ENCODE measurements at regions not wholly inside any gene's neighbourhood (a gene's known extent, or its start where the extent isn't known, plus 50 kb on each side); places are given as distances from the start of the nearest gene placed in this dataset.

GRCh38 chr13:58667096-58667495, 1035.6 kb downstream of the PCDH17 start:
- H3K27ac ChIP-seq = no peak overlapping the region
- no peak for TF ChIP-seq EP300 (IDR thresholded peaks at IDR 0.05)
- TF ChIP-seq CTCF (IDR thresholded peaks at IDR 0.05) = no peak
- TF ChIP-seq POLR2A (IDR thresholded peaks at IDR 0.05) = no peak

GRCh38 chr13:58680115-58680514, 1048.6 kb downstream of the PCDH17 start:
- H3K4me3 ChIP-seq = no peak overlapping the region
- H3K9me3 ChIP-seq = no peaks in the 10 kb centered on the region
- no peaks in the 10 kb centered on the region for H3K4me1 ChIP-seq
- H3K27ac ChIP-seq = no peak overlapping the region
- no peaks in the 10 kb centered on the region for H3K27me3 ChIP-seq
- WGBS, 2 donors = 36 to 40% methylated on average over 4 of the region's 4 CpGs
- no peaks in the 10 kb centered on the region for H3K36me3 ChIP-seq
- TF ChIP-seq EP300 (IDR thresholded peaks at IDR 0.05) = no peak
- TF ChIP-seq CTCF (IDR thresholded peaks at IDR 0.05) = no peak
- no peak for TF ChIP-seq POLR2A (IDR thresholded peaks at IDR 0.05)
- DNase-seq (ENCODE audit: low spot score in 2 of 2) = no peak

More at GRCh38 chr13:58667096-58667495, 1035.6 kb downstream of the PCDH17 start:
- Histone ChIP-seq H3K4me3 (no peak overlapping the region), H3K27me3 (no peaks in the 10 kb centered on the region), H3K36me3 (no peaks in the 10 kb centered on the region), H3K9me3 (no peaks in the 10 kb centered on the region), H3K4me1 (no peaks in the 10 kb centered on the region)
- DNase-seq (ENCODE audit: low spot score in 2 of 2) = no peak
- WGBS, 2 donors = 55 to 63% methylated on average over 2 of the region's 2 CpGs

- H3K4me3 ChIP-seq = no peak overlapping the region
- no peak for DNase-seq (ENCODE audit: low spot score in 2 of 2)
- no peaks in the 10 kb centered on the region for H3K27me3 ChIP-seq
- H3K9me3 ChIP-seq = peaks cover 0 to 3% (median 0%) of the 10 kb centered on the region in 4 donors
- 90 to 92% methylated on average over 4 of the region's 4 CpGs for WGBS, 2 donors
- H3K36me3 ChIP-seq = no peaks in the 10 kb centered on the region
- H3K4me1 ChIP-seq = no peaks in the 10 kb centered on the region
- TF ChIP-seq CTCF (IDR thresholded peaks at IDR 0.05) (no peak), EP300 (IDR thresholded peaks at IDR 0.05) (no peak), POLR2A (IDR thresholded peaks at IDR 0.05) (no peak)
- H3K27ac ChIP-seq = no peak overlapping the region
Measured at GRCh38 chr13:58682616-58683015, 1051.1 kb downstream of the PCDH17 start.

GRCh38 chr13:58687148-58687547, 1055.6 kb downstream of the PCDH17 start:
- Histone ChIP-seq H3K36me3 (no peaks in the 10 kb centered on the region), H3K9me3 (peaks cover 0 to 5% (median 0%) of the 10 kb centered on the region in 4 donors), H3K4me1 (no peaks in the 10 kb centered on the region), H3K4me3 (no peak overlapping the region), H3K27ac (no peak overlapping the region), H3K27me3 (no peaks in the 10 kb centered on the region)
- DNase-seq (ENCODE audit: low spot score in 2 of 2) = no peak
- WGBS, 2 donors = 78 to 88% methylated on average over 2 of the region's 2 CpGs
- TF ChIP-seq CTCF (IDR thresholded peaks at IDR 0.05) (no peak), EP300 (IDR thresholded peaks at IDR 0.05) (no peak), POLR2A (IDR thresholded peaks at IDR 0.05) (no peak)

- TF ChIP-seq CTCF (IDR thresholded peaks at IDR 0.05) (no peak), EP300 (IDR thresholded peaks at IDR 0.05) (no peak), POLR2A (IDR thresholded peaks at IDR 0.05) (no peak)
- no peaks in the 10 kb centered on the region for H3K4me1 ChIP-seq
- no peaks in the 10 kb centered on the region for H3K36me3 ChIP-seq
- DNase-seq (ENCODE audit: low spot score in 2 of 2) = no peak
- H3K4me3 ChIP-seq = no peak overlapping the region
- H3K9me3 ChIP-seq = no peaks in the 10 kb centered on the region
- H3K27ac ChIP-seq = no peak overlapping the region
- H3K27me3 ChIP-seq = no peaks in the 10 kb centered on the region
Measured at GRCh38 chr13:58698531-58698930, 1067.0 kb downstream of the PCDH17 start.

All from tibial nerve (tissue), 4 donors.